ENCODE measurements at regions not wholly inside any gene's neighbourhood (a gene's known extent, or its start where the extent isn't known, plus 50 kb on each side); places are given as distances from the start of the nearest gene placed in this dataset.
A peak's percentile ranks its signal among the peaks of the same experiment; 100 is the strongest.

DNA sequence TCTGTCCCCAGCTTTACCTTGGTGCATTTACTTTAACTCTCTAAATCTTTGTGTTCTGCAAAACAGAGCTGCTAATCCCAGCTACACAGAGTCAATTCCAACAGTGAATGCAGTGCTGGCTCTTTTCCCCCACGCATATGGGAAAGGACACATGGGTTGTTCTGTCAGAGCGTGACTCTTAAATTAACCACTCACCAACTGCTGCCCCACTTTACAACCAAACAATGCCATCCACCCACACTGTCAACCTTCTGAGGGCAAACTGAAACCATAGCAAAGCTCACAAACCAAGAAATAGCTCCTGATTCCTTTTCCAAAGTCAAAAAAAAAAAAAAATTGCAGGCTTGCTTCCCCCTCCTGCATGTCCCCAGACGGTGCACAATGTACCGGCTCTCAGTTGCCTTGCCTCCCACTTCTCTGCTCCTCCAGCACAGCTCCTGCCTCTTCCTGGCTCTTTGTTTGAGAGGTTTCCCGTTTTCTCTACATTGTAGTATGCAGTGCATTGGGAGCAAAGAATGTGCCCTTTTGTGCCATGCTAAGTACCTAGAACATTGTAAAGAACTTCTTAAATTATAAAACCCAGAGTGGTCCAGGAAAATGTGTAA lies 151.5 kb upstream of the DAPK1 start:
- Histone ChIP-seq H3K4me1 (ENCODE audit: insufficient read depth) (peaks cover 8% of the 10 kb centered on the region; the same call in 1 of the 2 replicates), H3F3A (replicated peaks; ENCODE audit: low read depth) (no peaks in the 10 kb centered on the region)
- peak; percentile 24 for DNase-seq (ENCODE audit: low spot score)

More for the DNA sequence above, 151.5 kb upstream of the DAPK1 start:
- no peak overlapping the region for H3K4me2 ChIP-seq
- H3K27me3 Mint-ChIP-seq (ENCODE audit: insufficient read depth, low read depth, poor library complexity): peaks cover 7% of the 10 kb centered on the region
- peaks cover 9% of the 10 kb centered on the region for H3K4me1 Mint-ChIP-seq
- H3K4me3 ChIP-seq: no peak overlapping the region
- ATAC-seq: peak; percentile 86
- H2AFZ ChIP-seq: peak overlapping the region; percentile 64; the same call in 1 of the 2 replicates
- TF ChIP-seq ETS1 (IDR thresholded peaks at IDR 0.05) (no peak), NANOG (IDR thresholded peaks at IDR 0.05; ENCODE audit: borderline replicate concordance) (no peak), ZNF462 (CRISPR knock-in tag; IDR thresholded peaks at IDR 0.05) (no peak)
- no peak overlapping the region for H3K4me3 Mint-ChIP-seq
- H3K27me3 ChIP-seq (ENCODE audit: insufficient read depth): no peaks in the 10 kb centered on the region
- no peaks in the 10 kb centered on the region for H3K79me2 ChIP-seq (replicated peaks; ENCODE audit: insufficient read depth)
- H3K36me3 Mint-ChIP-seq (ENCODE audit: low read depth): no peaks in the 10 kb centered on the region
- H4K20me1 ChIP-seq (replicated peaks; ENCODE audit: insufficient read depth): no peaks in the 10 kb centered on the region
- peak overlapping the region; percentile 10; the same call in 1 of the 2 replicates for H3K27ac Mint-ChIP-seq
- H3K27ac ChIP-seq (ENCODE audit: low read depth): no peak overlapping the region
- H3K9me2 ChIP-seq (ENCODE audit: insufficient read depth): peaks cover 8% of the 10 kb centered on the region; the same call in 1 of the 2 replicates
- no peaks in the 10 kb centered on the region for H3K9me3 Mint-ChIP-seq
- H3K36me3 ChIP-seq (ENCODE audit: insufficient read depth): no peaks in the 10 kb centered on the region
